H1 (cell line): ENCODE measurements at regions not wholly inside any gene's neighbourhood (a gene's known extent, or its start where the extent isn't known, plus 50 kb on each side); places are given as distances from the start of the nearest gene placed in this dataset.

Experiments
- CTCF ChIA-PET: fragments of 300-600 bp; sonication (Branson Sonifier 250); formaldehyde crosslinking; loops from one replicate; lab custom pipeline; 2021; ENCODE audit not compliant: partially characterized antibody; lab: Charles Lee
- POLR2A ChIA-PET: fragments of 300-600 bp; sonication (Branson Sonifier 250); formaldehyde crosslinking; loops from one replicate; lab custom pipeline; 2021; ENCODE audit warnings: inconsistent platforms; ENCODE audit not compliant: partially characterized antibody; lab: Charles Lee
- DNase-seq, 2 experiments: peaks; one replicate each; pipeline versions ENCODE4 v3.0.0 to v3.0.0-alpha.2; 2010 to 2022; ENCODE audit warnings: low spot score in 2 of 2, low read depth in 1 of 2, mixed read lengths in 1 of 2
- FAIRE-seq: peaks from 2 replicates; lab custom pipeline; 2011; peaks lifted over from hg19 to GRCh38; lab: Jason Lieb, UNC
- H2AFZ ChIP-seq: 2 replicates; pipeline ENCODE4 v1.8.1; 2012; ENCODE audit warnings: low read length, inconsistent platforms
- H2AK5ac ChIP-seq: 2 replicates; pipeline ENCODE4 v1.6.1; 2013; ENCODE audit warnings: low read depth, low read length
- H2BK120ac ChIP-seq: replicated peaks from 2 replicates; pipeline ENCODE3; 2013; ENCODE audit warnings: low read depth, low read length, inconsistent platforms
- H2BK12ac ChIP-seq: 2 replicates; pipeline ENCODE4 v1.6.1; 2013; ENCODE audit warnings: low read depth, low read length
- H2BK15ac ChIP-seq: 2 replicates; pipeline ENCODE4 v1.6.1; 2013; ENCODE audit warnings: low read length
- H2BK20ac ChIP-seq: 2 replicates; pipeline ENCODE4 v1.6.1; 2013; ENCODE audit warnings: low read length
- H2BK5ac ChIP-seq: 2 replicates; pipeline ENCODE4 v1.6.1; 2013; ENCODE audit warnings: low read depth, low read length
- H3K14ac ChIP-seq: 2 replicates; pipeline ENCODE4 v1.6.1; 2013; ENCODE audit warnings: inconsistent platforms; ENCODE audit not compliant: insufficient read length
- H3K18ac ChIP-seq: 2 replicates; pipeline ENCODE4 v1.6.1; 2013; ENCODE audit warnings: low read length; ENCODE audit errors: extremely low read depth
- H3K23ac ChIP-seq: 2 replicates; pipeline ENCODE4 v1.6.1; 2013; ENCODE audit warnings: inconsistent platforms; ENCODE audit not compliant: insufficient read length
- H3K23me2 ChIP-seq: 2 replicates; pipeline ENCODE4 v1.6.1; 2013; ENCODE audit warnings: low read depth, low read length
- H3K27ac ChIP-seq: 2 replicates; pipeline ENCODE4 v1.6.1; 2011; ENCODE audit warnings: low read depth, low read length, inconsistent platforms
- H3K27me3 ChIP-seq, 4 experiments: replicated peaks in 1 of 4; 1 replicate in 1 of 4; 2 replicates in 3 of 4; pipeline versions ENCODE4 v1.6.1 to v1.8.1; 2011 to 2013; ENCODE audit warnings: low read length in 3 of 4, mild to moderate bottlenecking in 3 of 4, inconsistent platforms in 2 of 4, mixed read lengths in 2 of 4, moderate library complexity in 1 of 4; ENCODE audit not compliant: control insufficient read depth in 3 of 4, insufficient read depth in 3 of 4; ENCODE audit errors: extremely low read depth in 1 of 4
- H3K36me3 ChIP-seq, 4 experiments: 2 replicates each; pipeline versions ENCODE4 v1.6.1 to v1.8.1; 2011 to 2013; ENCODE audit warnings: mild to moderate bottlenecking in 4 of 4, low read length in 3 of 4, moderate library complexity in 2 of 4, control low read depth in 1 of 4, inconsistent platforms in 1 of 4; ENCODE audit not compliant: insufficient read depth in 4 of 4, control insufficient read depth in 2 of 4
- H3K4ac ChIP-seq: replicated peaks from 2 replicates; pipeline ENCODE3; 2013; ENCODE audit warnings: low read length, low read depth, mixed read lengths, inconsistent platforms; ENCODE audit not compliant: insufficient read length
- H3K4me1 ChIP-seq, 4 experiments: replicated peaks in 1 of 4; 1 replicate in 1 of 4; 2 replicates in 3 of 4; pipeline versions ENCODE4 v1.6.1 to v1.8.1; 2011 to 2013; ENCODE audit warnings: low read length in 3 of 4, inconsistent platforms in 2 of 4, mixed read lengths in 1 of 4; ENCODE audit not compliant: insufficient read depth in 4 of 4, control insufficient read depth in 3 of 4
- H3K4me2 ChIP-seq, 2 experiments: 2 replicates each; pipeline versions ENCODE4 v1.6.1 to v1.8.1; 2011 to 2013; ENCODE audit warnings: low read depth in 2 of 2, low read length in 2 of 2, control low read depth in 1 of 2, inconsistent platforms in 1 of 2, mild to moderate bottlenecking in 1 of 2; ENCODE audit not compliant: insufficient read depth in 1 of 2
- H3K4me3 ChIP-seq, 4 experiments: fragments of 200-600, 300-600 bp in 1 of 4; sonication (generic), shearing (Covaris generic), sonication (Bioruptor Twin) in 1 of 4; 2 replicates each; pipeline versions ENCODE4 v1.5.1 to v1.8.1; 2011 to 2016; ENCODE audit warnings: low read length in 4 of 4, low read depth in 3 of 4, control low read depth in 2 of 4, inconsistent platforms in 2 of 4, mild to moderate bottlenecking in 2 of 4, mixed read lengths in 1 of 4, moderate library complexity in 1 of 4; ENCODE audit not compliant: insufficient read depth in 2 of 4; ENCODE audit errors: extremely low read depth in 1 of 4
- H3K56ac ChIP-seq: replicated peaks from 2 replicates; pipeline ENCODE3; 2013; ENCODE audit warnings: low read depth, mild to moderate bottlenecking, mixed read lengths, low read length, inconsistent platforms; ENCODE audit not compliant: insufficient read length
- H3K79me1 ChIP-seq: 2 replicates; pipeline ENCODE4 v1.6.1; 2013; ENCODE audit warnings: low read depth, low read length, control low read depth
- H3K79me2 ChIP-seq, 2 experiments: 2 replicates each; pipeline versions ENCODE4 v1.6.1 to v1.8.1; 2012 to 2013; ENCODE audit warnings: low read length in 2 of 2, mild to moderate bottlenecking in 2 of 2, inconsistent platforms in 1 of 2; ENCODE audit not compliant: insufficient read depth in 2 of 2, control insufficient read depth in 1 of 2
- H3K9ac ChIP-seq, 4 experiments: replicated peaks in 1 of 4; 1 replicate in 1 of 4; 2 replicates in 3 of 4; pipeline versions ENCODE4 v1.6.1 to v1.8.1; 2011 to 2013; ENCODE audit warnings: low read depth in 3 of 4, low read length in 3 of 4, control low read depth in 2 of 4, mild to moderate bottlenecking in 2 of 4, moderate library complexity in 2 of 4, inconsistent platforms in 1 of 4; ENCODE audit errors: extremely low read depth in 1 of 4
- H3K9me3 ChIP-seq, 2 experiments: 2 replicates each; pipeline versions ENCODE4 v1.6.1 to v1.8.1; 2012 to 2013; ENCODE audit warnings: mild to moderate bottlenecking in 2 of 2, moderate library complexity in 2 of 2, control low read depth in 1 of 2, inconsistent platforms in 1 of 2, low read depth in 1 of 2, low read length in 1 of 2, mixed read lengths in 1 of 2; ENCODE audit not compliant: insufficient read depth in 2 of 2
- H4K20me1 ChIP-seq, 2 experiments: replicated peaks in 1 of 2; 2 replicates each; pipeline versions ENCODE3 to v1.8.1; 2011 to 2013; ENCODE audit warnings: inconsistent platforms in 2 of 2, low read length in 2 of 2, mild to moderate bottlenecking in 1 of 2; ENCODE audit not compliant: insufficient read depth in 2 of 2, control insufficient read depth in 1 of 2
- H4K5ac ChIP-seq: 2 replicates; pipeline ENCODE4 v1.6.1; 2013; ENCODE audit warnings: low read length, low read depth, mixed read lengths, inconsistent platforms; ENCODE audit not compliant: insufficient read length
- H4K8ac ChIP-seq: 2 replicates; pipeline ENCODE4 v1.8.0; 2013; ENCODE audit warnings: mild to moderate bottlenecking, moderate library complexity, low read length, inconsistent platforms; ENCODE audit not compliant: insufficient read depth; ENCODE audit errors: extremely low read depth
- H4K91ac ChIP-seq: replicated peaks from 2 replicates; pipeline ENCODE3; 2013; ENCODE audit warnings: low read length, mixed read lengths, inconsistent platforms; ENCODE audit not compliant: insufficient read length
- ASH2L ChIP-seq: fragments of 200-600, 300-600 bp; sonication (generic); IDR thresholded peaks from one replicate; pipeline ENCODE4 v1.7.1; 2017; ENCODE audit warnings: low read length
- BRCA1 ChIP-seq: IDR thresholded peaks from 2 replicates; pipeline ENCODE4 v1.6.1; 2012; ENCODE audit warnings: low read depth, low read length, improper control_type of control experiment
- CBX5 ChIP-seq: fragments of 300-800, 300-1000 bp; sonication (generic); IDR thresholded peaks from 2 replicates; pipeline ENCODE4 v1.7.1; 2016; ENCODE audit warnings: antibody characterized with exemption, low read length, low read depth
- CEBPB ChIP-seq: IDR thresholded peaks from 2 replicates; pipeline ENCODE4 v1.6.1; 2012; ENCODE audit warnings: low read depth, low read length
- EP300 ChIP-seq, 2 experiments: IDR thresholded peaks; 1 replicate in 1 of 2; 2 replicates in 1 of 2; pipeline ENCODE4 v1.6.1; 2011 to 2012; ENCODE audit warnings: low read depth in 2 of 2, low read length in 2 of 2, mild to moderate bottlenecking in 2 of 2, borderline replicate concordance in 1 of 2, inconsistent platforms in 1 of 2, moderate library complexity in 1 of 2
- KDM1A ChIP-seq: fragments of 200-600, 300-600 bp; sonication (generic); IDR thresholded peaks from 2 replicates; pipeline ENCODE4 v1.7.1; 2016; ENCODE audit warnings: mild to moderate bottlenecking, low read length, borderline replicate concordance
- PHF8 ChIP-seq: fragments of 200-600 bp; sonication (generic); conservative IDR thresholded peaks from 2 replicates; pipeline ENCODE4 v1.7.1; 2012; ENCODE audit warnings: low read depth, mild to moderate bottlenecking, inconsistent platforms, low read length, moderate library complexity
- POU5F1 ChIP-seq: IDR thresholded peaks from 2 replicates; pipeline ENCODE4 v1.6.1; 2011; ENCODE audit warnings: low read depth, mild to moderate bottlenecking, low read length, moderate library complexity
- SIRT6 ChIP-seq: IDR thresholded peaks from one replicate; pipeline ENCODE4 v1.7.1; 2012; ENCODE audit warnings: low read length, inconsistent platforms
- SRF ChIP-seq: IDR thresholded peaks from 2 replicates; pipeline ENCODE4 v1.6.1; 2011; ENCODE audit warnings: mild to moderate bottlenecking, low read depth, low read length, moderate library complexity
- SUZ12 ChIP-seq: fragments of 200-600 bp; sonication (generic); IDR thresholded peaks from 2 replicates; pipeline ENCODE4 v1.6.1; 2012; ENCODE audit warnings: mild to moderate bottlenecking, inconsistent platforms, low read length, moderate library complexity, mixed read lengths
- TAF7 ChIP-seq: optimal IDR thresholded peaks from 2 replicates; pipeline ENCODE3; 2011; ENCODE audit warnings: low read depth, mild to moderate bottlenecking, inconsistent platforms, low read length, moderate library complexity, borderline replicate concordance
- TBP ChIP-seq: IDR thresholded peaks from 2 replicates; pipeline ENCODE4 v1.6.1; 2011; ENCODE audit warnings: low read depth, low read length, improper control_type of control experiment
- TEAD4 ChIP-seq: IDR thresholded peaks from 2 replicates; pipeline ENCODE4 v1.6.1; 2012; ENCODE audit warnings: low read depth, low read length, inconsistent platforms, mixed read lengths
- YY1 ChIP-seq: IDR thresholded peaks from 2 replicates; pipeline ENCODE4 v1.6.1; 2011; ENCODE audit warnings: low read depth, mild to moderate bottlenecking, low read length
- WGBS, 2 experiments: shearing (Covaris generic) in 1 of 2; methylation state at CpG; one replicate each; pipeline versions ENCODE4 v1.1.6 to v1.1.7; 2013 to 2015; ENCODE audit warnings: low lambda C conversion rate in 2 of 2, mixed read lengths in 2 of 2, inconsistent platforms in 1 of 2, low coverage in 1 of 2, missing lambda C conversion rate in 1 of 2; ENCODE audit not compliant: insufficient replicate concordance in 2 of 2, insufficient coverage in 1 of 2, insufficient read length in 1 of 2; ENCODE audit errors: extremely low coverage in 1 of 2, missing lambda C conversion rate in 1 of 2; 5-methylcytosine and 5-hydroxymethylcytosine counted together

GRCh38 chr15:35686347-35686746 is 140.4 kb upstream of the DPH6 start (continued):
- no peak for TF ChIP-seq TAF7
- TF ChIP-seq, all 59 proteins: peak for 0

GRCh38 chr15:35689266-35689665 is 143.3 kb upstream of the DPH6 start:
- POLR2A ChIA-PET: no interaction called here
- TF ChIP-seq KDM1A (no peak), TEAD4 (no peak), PHF8 (no peak), BRCA1 (no peak), CEBPB (no peak), EP300 (IDR thresholded peaks at IDR 0.05; ENCODE audit: borderline replicate concordance in 1 of 2, low read depth in 2 of 2, low read length in 2 of 2) (no peak), POU5F1 (no peak), SRF (no peak), TBP (no peak), CBX5 (no peak), ASH2L (no peak), SIRT6 (no peak), YY1 (no peak), SUZ12 (no peak)

More at GRCh38 chr15:35689266-35689665, 143.3 kb upstream of the DPH6 start:
- Histone ChIP-seq H3K27me3 (no peaks in the 10 kb centered on the region), H3K9ac (no peak overlapping the region), H3K56ac (no peak overlapping the region), H2BK15ac (no peak overlapping the region), H2AK5ac (no peak overlapping the region), H3K36me3 (no peaks in the 10 kb centered on the region), H3K23me2 (no peaks in the 10 kb centered on the region), H2AFZ (no peak overlapping the region), H2BK12ac (no peak overlapping the region), H3K4me3 (no peak overlapping the region), H3K23ac (no peak overlapping the region), H4K8ac (no peak overlapping the region), H2BK120ac (no peak overlapping the region), H3K79me1 (no peaks in the 10 kb centered on the region), H4K5ac (no peak overlapping the region), H3K27ac (no peak overlapping the region), H4K91ac (no peak overlapping the region), H2BK20ac (no peak overlapping the region), H3K14ac (no peak overlapping the region), H4K20me1 (no peaks in the 10 kb centered on the region), H3K9me3 (no peaks in the 10 kb centered on the region), H3K4me1 (no peaks in the 10 kb centered on the region), H3K4me2 (no peak overlapping the region), H2BK5ac (no peak overlapping the region), H3K18ac (no peak overlapping the region), H3K4ac (no peak overlapping the region), H3K79me2 (no peaks in the 10 kb centered on the region)
- 90% methylated on average over 5 of the region's 6 CpGs; no CpG with 5 or more reads in 1 of the 2 experiments for WGBS, 2 experiments
- DNase-seq: no peak
- CTCF ChIA-PET: no interaction called here
- no peak for FAIRE-seq
